SK-N-MC (cell line): ENCODE measurements at regions not wholly inside any gene's neighbourhood (a gene's known extent, or its start where the extent isn't known, plus 50 kb on each side); places are given as distances from the start of the nearest gene placed in this dataset.
"Not testable (repeated sequence)": the region's sequence is repeated elsewhere in the genome, so short reads cannot be mapped to it uniquely, and the experiment has no call there.

Source experiments
- EZH2 ChIP-seq: fragments of 200-600 bp; sonication (generic); IDR thresholded peaks from one replicate; pipeline ENCODE4 v1.6.1; 2017; ENCODE audit warnings: antibody characterized with exemption
- POLR2AphosphoS5 ChIP-seq: IDR thresholded peaks from 2 replicates; pipeline ENCODE4 v1.6.1; 2012; ENCODE audit warnings: mild to moderate bottlenecking, low read depth, low read length, borderline replicate concordance

GRCh38 chr20:30405585-30405984, 851.9 kb upstream of the DEFB115 start:
- TF ChIP-seq EZH2, POLR2AphosphoS5: not testable (repeated sequence)
